BLaER1 treated with 17β-estradiol and CSF1 and Interleukin-3, amounts not matched to agents 10 nM and 100 nM (cell line): ENCODE measurements at regions not wholly inside any gene's neighbourhood (a gene's known extent, or its start where the extent isn't known, plus 50 kb on each side); places are given as distances from the start of the nearest gene placed in this dataset.

ENCODE experiments used
- H3K27ac ChIP-seq, 11 experiments: shearing (Covaris generic); formaldehyde crosslinking; 2 replicates each; pipeline ENCODE4 v1.8.1; 2022
- H3K27me3 ChIP-seq, 11 experiments: shearing (Covaris generic); formaldehyde crosslinking; 2 replicates each; pipeline ENCODE4 v1.8.1; 2022
- H3K36me3 ChIP-seq, 11 experiments: shearing (Covaris generic); formaldehyde crosslinking; 2 replicates each; pipeline ENCODE4 v1.8.1; 2022
- H3K4me1 ChIP-seq, 10 experiments: shearing (Covaris generic); formaldehyde crosslinking; 2 replicates each; pipeline ENCODE4 v1.8.1; 2022
- H3K4me2 ChIP-seq, 11 experiments: shearing (Covaris generic); formaldehyde crosslinking; 2 replicates each; pipeline ENCODE4 v1.8.1; 2022
- H3K4me3 ChIP-seq, 10 experiments: shearing (Covaris generic); formaldehyde crosslinking; 2 replicates each; pipeline ENCODE4 v1.8.1; 2022
- H3K9ac ChIP-seq, 11 experiments: shearing (Covaris generic); formaldehyde crosslinking; 2 replicates each; pipeline ENCODE4 v1.8.1; 2022
- H3K9me3 ChIP-seq, 11 experiments: shearing (Covaris generic); formaldehyde crosslinking; replicated peaks in 1 of 11; 2 replicates each; pipeline ENCODE4 v1.8.1; 2022
- H4K20me1 ChIP-seq, 11 experiments: shearing (Covaris generic); formaldehyde crosslinking; 2 replicates each; pipeline ENCODE4 v1.8.1; 2022
- Cebpa-rat ChIP-seq, 11 experiments: shearing (Covaris generic); IDR thresholded peaks; 2 replicates each; pipeline ENCODE4 v1.8.1; 2022

GRCh38 chr16:73542885-73543284 lies 495.0 kb upstream of the ZFHX3 start:
- no peak overlapping the region for H3K27ac ChIP-seq
- TF ChIP-seq Cebpa-rat (IDR thresholded peaks at IDR 0.05) = no peak
- H3K36me3 ChIP-seq = no peaks in the 10 kb centered on the region
- H3K27me3 ChIP-seq = peaks cover 13 to 51% (median 44%) of the 10 kb centered on the region in 11 experiments; a peak in 18 of 22 replicates
- H3K9me3 ChIP-seq = no peaks in the 10 kb centered on the region
- no peak overlapping the region for H3K4me2 ChIP-seq
- H3K4me3 ChIP-seq = no peak overlapping the region
- no peak overlapping the region for H3K9ac ChIP-seq
- H3K4me1 ChIP-seq = peaks cover 0 to 11% (median 0%) of the 10 kb centered on the region in 10 experiments; a peak in 3 of 20 replicates
- H4K20me1 ChIP-seq = no peaks in the 10 kb centered on the region

DNA sequence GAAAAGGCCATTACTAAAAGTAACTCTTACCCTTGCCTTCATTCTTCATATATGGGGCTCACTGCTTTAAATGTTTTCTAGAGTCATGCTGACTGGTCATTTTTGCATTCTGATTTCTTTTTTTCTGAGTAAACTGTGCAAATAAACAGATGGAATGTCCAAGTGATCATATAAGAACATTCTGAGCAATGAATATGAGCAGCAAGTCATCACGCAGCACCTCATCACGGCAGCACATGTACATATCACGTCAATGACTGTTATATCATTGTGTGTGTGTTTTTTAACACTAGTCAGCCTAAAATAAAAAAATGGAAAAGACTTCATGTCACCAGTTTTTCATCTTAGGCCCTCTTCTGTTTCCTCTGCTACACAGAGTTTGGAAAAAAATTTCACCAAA lies 490.0 kb upstream of the ZFHX3 start:
- TF ChIP-seq Cebpa-rat (IDR thresholded peaks at IDR 0.05) = no peak
- Histone ChIP-seq H3K4me2 (no peak overlapping the region), H3K27ac (no peak overlapping the region), H4K20me1 (no peaks in the 10 kb centered on the region), H3K9ac (no peak overlapping the region), H3K27me3 (peaks cover 0 to 2% (median 0%) of the 10 kb centered on the region in 11 experiments; a peak in 1 of 22 replicates), H3K4me3 (no peak overlapping the region), H3K4me1 (no peaks in the 10 kb centered on the region), H3K36me3 (no peaks in the 10 kb centered on the region), H3K9me3 (peaks cover 0 to 3% (median 1%) of the 10 kb centered on the region in 11 experiments; a peak in 9 of 22 replicates)

GRCh38 chr16:73536931-73537330 lies 489.0 kb upstream of the ZFHX3 start:
- Histone ChIP-seq H3K9me3 (peaks cover 4 to 13% (median 10%) of the 10 kb centered on the region in 11 experiments; a peak in 16 of 22 replicates), H3K36me3 (no peaks in the 10 kb centered on the region), H3K27me3 (no peaks in the 10 kb centered on the region), H3K9ac (no peak overlapping the region), H3K27ac (no peak overlapping the region), H4K20me1 (no peaks in the 10 kb centered on the region), H3K4me3 (no peak overlapping the region), H3K4me2 (no peak overlapping the region), H3K4me1 (no peaks in the 10 kb centered on the region)
- TF ChIP-seq Cebpa-rat (IDR thresholded peaks at IDR 0.05) = no peak

- Histone ChIP-seq H3K4me2 (no peak overlapping the region; a peak in 1 of 22 replicates), H4K20me1 (no peaks in the 10 kb centered on the region), H3K36me3 (no peaks in the 10 kb centered on the region), H3K27ac (no peak overlapping the region), H3K9ac (no peak overlapping the region), H3K9me3 (peaks cover 11 to 39% (median 27%) of the 10 kb centered on the region in 11 experiments; a peak in 21 of 22 replicates), H3K4me3 (no peak overlapping the region), H3K4me1 (peaks cover 0 to 4% (median 0%) of the 10 kb centered on the region in 10 experiments; a peak in 2 of 20 replicates), H3K27me3 (no peaks in the 10 kb centered on the region)
- TF ChIP-seq Cebpa-rat (IDR thresholded peaks at IDR 0.05) = no peak
These were observed 483.1 kb upstream of the ZFHX3 start for GRCh38 chr16:73531021-73531420.

DNA sequence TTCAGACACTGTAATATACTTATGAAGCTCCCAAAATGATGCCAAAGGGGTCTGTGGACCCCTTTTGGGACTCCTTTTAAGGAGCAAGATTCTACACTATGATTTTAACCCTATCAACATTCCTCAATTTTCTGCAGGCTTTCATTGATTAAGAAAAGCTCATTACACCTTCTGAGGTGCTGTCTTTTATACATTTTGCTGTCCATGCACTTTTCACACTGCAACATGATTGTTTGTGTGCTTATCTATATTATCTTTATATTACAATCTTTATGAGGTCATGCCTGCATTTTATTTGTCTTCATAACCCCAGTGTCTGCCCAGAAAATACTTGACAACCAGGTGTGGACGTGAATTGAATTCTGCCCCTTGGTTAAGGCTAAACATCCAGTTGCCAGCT lies 482.6 kb upstream of the ZFHX3 start:
- H3K27ac ChIP-seq = no peak overlapping the region
- no peak overlapping the region for H3K4me2 ChIP-seq
- H3K9ac ChIP-seq = no peak overlapping the region
- H4K20me1 ChIP-seq = no peaks in the 10 kb centered on the region
- no peak overlapping the region for H3K4me3 ChIP-seq
- H3K27me3 ChIP-seq = no peaks in the 10 kb centered on the region
- H3K36me3 ChIP-seq = no peaks in the 10 kb centered on the region
- peaks cover 11 to 39% (median 27%) of the 10 kb centered on the region in 11 experiments; a peak in 21 of 22 replicates for H3K9me3 ChIP-seq
- no peak for TF ChIP-seq Cebpa-rat (IDR thresholded peaks at IDR 0.05)
- H3K4me1 ChIP-seq = peaks cover 0 to 4% (median 0%) of the 10 kb centered on the region in 10 experiments; a peak in 2 of 20 replicates

GRCh38 chr16:73529303-73530012 lies 481.5 kb upstream of the ZFHX3 start:
- Histone ChIP-seq H3K27ac (no peak overlapping the region), H3K36me3 (no peaks in the 10 kb centered on the region), H3K9me3 (peaks cover 11 to 39% (median 27%) of the 10 kb centered on the region in 11 experiments; a peak in 21 of 22 replicates), H3K4me2 (no peak overlapping the region), H3K4me3 (no peak overlapping the region), H3K4me1 (peaks cover 0 to 4% (median 0%) of the 10 kb centered on the region in 10 experiments; a peak in 2 of 20 replicates), H4K20me1 (no peaks in the 10 kb centered on the region), H3K9ac (no peak overlapping the region), H3K27me3 (no peaks in the 10 kb centered on the region)
- TF ChIP-seq Cebpa-rat (IDR thresholded peaks at IDR 0.05) = no peak

DNA sequence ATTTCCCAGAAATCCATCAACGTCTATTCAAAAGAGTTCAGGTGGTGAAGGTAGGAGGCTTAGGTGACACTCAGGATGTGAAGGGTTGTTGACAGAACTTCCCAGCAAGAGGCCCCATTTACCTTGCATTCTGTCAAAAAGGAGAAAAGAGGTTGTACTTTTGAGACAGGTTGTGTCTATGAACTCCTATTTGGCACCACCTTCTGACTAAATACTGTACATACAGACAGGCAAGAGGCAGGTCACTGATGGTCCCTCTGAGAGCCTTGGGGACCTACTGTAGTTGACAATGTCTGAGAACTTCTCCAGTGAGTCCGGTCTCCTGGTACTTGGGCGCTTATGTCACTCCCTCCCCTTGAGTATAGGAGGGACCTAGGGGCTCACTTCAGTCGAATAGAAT lies 479.3 kb upstream of the ZFHX3 start:
- no peak overlapping the region for H3K27ac ChIP-seq
- no peak for TF ChIP-seq Cebpa-rat (IDR thresholded peaks at IDR 0.05)

GRCh38 chr16:73526011-73526804 lies 478.3 kb upstream of the ZFHX3 start:
- H3K9me3 ChIP-seq = peaks cover 2 to 25% (median 15%) of the 10 kb centered on the region in 11 experiments; a peak in 17 of 22 replicates
- no peak for TF ChIP-seq Cebpa-rat (IDR thresholded peaks at IDR 0.05)

More for the DNA sequence above, 479.3 kb upstream of the ZFHX3 start:
- no peak overlapping the region for H3K4me3 ChIP-seq
- no peak overlapping the region for H3K4me2 ChIP-seq
- H4K20me1 ChIP-seq = no peaks in the 10 kb centered on the region
- H3K9ac ChIP-seq = no peak overlapping the region
- H3K4me1 ChIP-seq = peaks cover 0 to 4% (median 0%) of the 10 kb centered on the region in 10 experiments; a peak in 2 of 20 replicates
- peaks cover 9 to 34% (median 24%) of the 10 kb centered on the region in 11 experiments; a peak in 20 of 22 replicates for H3K9me3 ChIP-seq
- no peaks in the 10 kb centered on the region for H3K36me3 ChIP-seq
- no peaks in the 10 kb centered on the region for H3K27me3 ChIP-seq

DNA sequence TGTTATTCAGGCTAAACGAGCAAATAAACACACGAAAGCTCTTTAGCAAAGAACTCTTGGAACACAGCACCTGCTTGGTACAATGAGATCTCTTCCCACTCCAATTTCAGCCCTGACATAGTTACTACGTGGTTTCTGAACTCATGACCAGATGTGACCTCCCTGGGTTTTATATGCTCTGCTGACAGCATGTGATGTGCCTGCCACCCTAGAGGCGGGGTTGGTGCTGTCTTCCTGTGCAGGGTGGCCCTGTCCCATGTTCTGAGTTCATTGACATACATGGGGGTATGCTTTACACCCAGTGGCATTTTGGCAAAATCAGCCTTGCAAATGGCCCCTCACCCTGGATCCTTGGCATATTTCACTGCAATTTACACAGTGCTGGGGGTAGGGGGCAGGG lies 475.3 kb upstream of the ZFHX3 start:
- Histone ChIP-seq H4K20me1 (no peaks in the 10 kb centered on the region), H3K27ac (no peak overlapping the region), H3K4me1 (no peaks in the 10 kb centered on the region), H3K27me3 (no peaks in the 10 kb centered on the region), H3K4me2 (no peak overlapping the region), H3K4me3 (no peak overlapping the region), H3K36me3 (no peaks in the 10 kb centered on the region), H3K9me3 (peaks cover 0 to 7% (median 0%) of the 10 kb centered on the region in 11 experiments; a peak in 2 of 22 replicates), H3K9ac (no peak overlapping the region)
- TF ChIP-seq Cebpa-rat (IDR thresholded peaks at IDR 0.05) = no peak

More at GRCh38 chr16:73526011-73526804, 478.3 kb upstream of the ZFHX3 start:
- H3K9ac ChIP-seq = no peak overlapping the region
- no peaks in the 10 kb centered on the region for H3K27me3 ChIP-seq
- H3K27ac ChIP-seq = no peak overlapping the region
- H3K4me3 ChIP-seq = no peak overlapping the region
- H4K20me1 ChIP-seq = no peaks in the 10 kb centered on the region
- no peak overlapping the region for H3K4me2 ChIP-seq
- peaks cover 0 to 2% (median 0%) of the 10 kb centered on the region in 10 experiments; a peak in 2 of 20 replicates for H3K4me1 ChIP-seq
- no peaks in the 10 kb centered on the region for H3K36me3 ChIP-seq
